Psoas muscle (tissue), 7 donors: ENCODE measurements at regions not wholly inside any gene's neighbourhood (a gene's known extent, or its start where the extent isn't known, plus 50 kb on each side); places are given as distances from the start of the nearest gene placed in this dataset.

ENCODE experiments used
- ATAC-seq, 4 donors: fragments of 200-7000 bp; cut with Tn5 transposase; one replicate each; pipeline ENCODE4 v1.9.1; 2020; ENCODE audit warnings: moderate library complexity in 3 of 4, mild to moderate bottlenecking in 2 of 4
- DNase-seq, 2 donors: peaks; one replicate each; pipeline ENCODE4 v3.0.0-alpha.2; 2020
- H3K27ac ChIP-seq: fragments of 200-600 bp; one replicate; pipeline ENCODE4 v1.8.0; 2022
- H3K27me3 ChIP-seq, 3 donors: fragments of 200-600 bp in 1 of 3; one replicate each; pipeline versions ENCODE4 v1.6.1 to v1.8.0; 2013 to 2022; ENCODE audit warnings: low read length in 2 of 3, mild to moderate bottlenecking in 2 of 3, moderate library complexity in 1 of 3; ENCODE audit not compliant: insufficient read depth in 3 of 3
- H3K36me3 ChIP-seq, 2 donors: fragments of 200-600 bp in 1 of 2; one replicate each; pipeline versions ENCODE4 v1.6.1 to v1.8.0; 2013 to 2022; ENCODE audit warnings: low read depth in 1 of 2, mild to moderate bottlenecking in 1 of 2, moderate library complexity in 1 of 2; ENCODE audit not compliant: insufficient read depth in 1 of 2
- H3K4me1 ChIP-seq: fragments of 200-600 bp; one replicate; pipeline ENCODE4 v1.8.0; 2022
- H3K4me3 ChIP-seq: fragments of 200-600 bp; one replicate; pipeline ENCODE4 v1.8.0; 2022; ENCODE audit warnings: mild to moderate bottlenecking
- H3K9me3 ChIP-seq: fragments of 200-600 bp; one replicate; pipeline ENCODE4 v1.8.0; 2022
- CTCF ChIP-seq: fragments of 200-600 bp; IDR thresholded peaks from one replicate; pipeline ENCODE4 v1.8.0; 2022; ENCODE audit warnings: antibody characterized with exemption
- WGBS, 3 donors: extraction: QIAGEN DNeasy Blood & Tissue Kit; methylation state at CpG; one replicate each; pipeline versions ENCODE4 v1.1.6 to v1.1.7; 2013; 5-methylcytosine and 5-hydroxymethylcytosine counted together
- intact Hi-C, 2 donors: fragments of 100-400 bp; cut with DNase I; formaldehyde crosslinking; loops; one replicate each; pipeline versions ENCODE4 v1.11.0 to v1.14.2; 2022
- donor health status: healthy with polysubstance abuse.
- donor health status: DM: no; HTN: no; CAD: no; lungs with moderate emphysema.
- donor health status: Bipolar disorder and iron deficiency.
- donor health status: healthy.
- donor health status: DM: yes; HTN: yes; CAD: no.
- donor health status: DM: no; HTN: no; CAD: no.
- donor health status: DM: yes; HTN: yes; CAD: no.

GRCh38 chr2:156132941-156133340 lies 199.6 kb downstream of the NR4A2 start:
- Histone ChIP-seq H3K36me3 (no peaks in the 10 kb centered on the region), H3K27me3 (no peaks in the 10 kb centered on the region), H3K4me1 (no peaks in the 10 kb centered on the region), H3K27ac (no peak overlapping the region), H3K9me3 (no peaks in the 10 kb centered on the region), H3K4me3 (no peak overlapping the region)
- ATAC-seq (no peak), DNase-seq (no peak)
- no peak for TF ChIP-seq CTCF
- WGBS, 3 donors: 78 to 90% (median 88%) methylated on average over 1 of the region's 1 CpG
- intact Hi-C loops: no loop called here

GRCh38 chr2:156132130-156132529 lies 200.4 kb downstream of the NR4A2 start:
- Histone ChIP-seq H3K9me3 (no peaks in the 10 kb centered on the region), H3K27me3 (no peaks in the 10 kb centered on the region), H3K4me1 (no peaks in the 10 kb centered on the region), H3K36me3 (no peaks in the 10 kb centered on the region), H3K4me3 (no peak overlapping the region), H3K27ac (no peak overlapping the region)
- DNase-seq (no peak), ATAC-seq (no peak)
- intact Hi-C loops: no loop called here
- TF ChIP-seq CTCF: no peak
- WGBS, 3 donors: 96 to 100% (median 99%) methylated on average over 2 of the region's 2 CpGs

DNA sequence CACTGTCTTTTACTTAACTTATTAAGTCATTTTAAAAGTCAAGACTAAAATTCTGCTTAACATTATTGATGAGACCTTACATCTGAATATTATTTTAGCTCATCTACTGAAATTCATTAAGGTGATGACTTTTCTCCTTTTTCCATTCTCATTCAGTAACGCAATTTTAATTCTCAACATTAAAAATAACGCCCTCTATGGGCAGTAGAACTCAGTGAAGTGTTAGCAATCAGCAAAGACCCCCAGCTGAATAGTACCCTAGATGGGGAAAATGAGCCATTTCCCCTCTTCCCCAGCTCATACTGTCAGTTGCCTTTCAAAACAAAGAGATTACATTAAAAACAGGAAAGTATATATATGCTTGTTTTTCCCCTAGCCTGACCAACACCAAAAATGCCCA lies 203.3 kb downstream of the NR4A2 start:
- no peak for TF ChIP-seq CTCF
- Histone ChIP-seq H3K4me3 (no peak overlapping the region), H3K36me3 (no peaks in the 10 kb centered on the region), H3K27me3 (no peaks in the 10 kb centered on the region), H3K4me1 (no peaks in the 10 kb centered on the region), H3K9me3 (no peaks in the 10 kb centered on the region), H3K27ac (no peak overlapping the region)
- WGBS, 3 donors: 54 to 69% (median 65%) methylated on average over 2 of the region's 2 CpGs
- no peak for ATAC-seq
- no peak for DNase-seq
- intact Hi-C loops: no loop called here

DNA sequence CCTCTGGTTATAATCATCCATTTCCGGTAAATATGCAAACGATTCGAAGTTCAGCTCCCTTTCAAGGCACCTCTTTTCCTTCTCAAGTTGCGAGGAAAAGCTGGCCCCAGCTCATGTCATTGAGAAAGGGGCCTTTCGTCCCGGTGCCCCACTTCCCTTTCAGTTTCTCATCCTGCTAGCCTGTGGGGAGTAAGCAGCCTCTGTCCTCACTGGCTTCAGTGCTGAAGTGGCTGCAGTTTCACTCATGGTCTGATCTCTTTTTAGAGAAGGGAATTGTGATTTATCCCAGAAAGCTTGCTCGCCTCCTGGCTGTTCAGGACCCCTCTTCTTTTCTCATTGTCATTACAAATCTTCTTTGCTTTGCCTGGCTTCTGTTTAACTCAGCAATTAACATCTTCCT lies 207.5 kb downstream of the NR4A2 start:
- ATAC-seq: no peak
- intact Hi-C loops: no loop called here
- no peaks in the 10 kb centered on the region for H3K4me1 ChIP-seq
- no peak for TF ChIP-seq CTCF
- no peaks in the 10 kb centered on the region for H3K9me3 ChIP-seq
- H3K4me3 ChIP-seq: no peak overlapping the region
- WGBS, 3 donors: 44 to 55% (median 55%) methylated on average over 7 of the region's 7 CpGs
- H3K36me3 ChIP-seq: no peaks in the 10 kb centered on the region
- H3K27ac ChIP-seq: no peak overlapping the region
- H3K27me3 ChIP-seq: no peaks in the 10 kb centered on the region
- no peak for DNase-seq

DNA sequence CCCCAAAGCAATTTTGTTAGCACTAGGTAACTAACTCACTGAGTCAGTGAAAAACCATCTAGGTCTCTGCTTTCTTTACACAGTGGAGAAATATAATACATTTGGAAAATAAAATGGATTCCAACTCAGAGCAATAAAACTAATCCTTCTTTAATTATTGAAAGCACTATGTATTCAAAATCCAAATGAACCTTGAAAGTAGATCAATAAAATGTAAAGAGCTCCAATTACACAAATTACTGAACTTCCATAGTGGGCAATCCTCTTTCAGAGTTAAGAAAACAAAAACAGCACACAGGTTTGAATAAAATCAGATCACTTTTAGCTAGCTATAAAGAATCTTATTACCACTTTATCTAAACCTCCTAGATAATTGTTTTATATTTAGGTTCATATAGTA lies 208.1 kb downstream of the NR4A2 start:
- ATAC-seq: no peak
- no peak for DNase-seq

More for the DNA sequence above, 208.1 kb downstream of the NR4A2 start:
- H3K27me3 ChIP-seq: no peaks in the 10 kb centered on the region
- H3K4me3 ChIP-seq: no peak overlapping the region
- intact Hi-C loops: no loop called here
- H3K27ac ChIP-seq: no peak overlapping the region
- no peak for TF ChIP-seq CTCF
- no peaks in the 10 kb centered on the region for H3K36me3 ChIP-seq
- H3K4me1 ChIP-seq: no peaks in the 10 kb centered on the region
- no peaks in the 10 kb centered on the region for H3K9me3 ChIP-seq
